Keratinocyte (primary cell): ENCODE measurements at regions not wholly inside any gene's neighbourhood (a gene's known extent, or its start where the extent isn't known, plus 50 kb on each side); places are given as distances from the start of the nearest gene placed in this dataset.

Experiments
- EZH2 ChIP-seq: IDR thresholded peaks from one replicate; pipeline ENCODE4 v1.6.1; 2012; ENCODE audit warnings: inconsistent platforms, mild to moderate bottlenecking, low read length, moderate library complexity
- TF ChIP-seq, protein P1 (sequence below), 3 experiments: IDR thresholded peaks in 1 of 3; conservative IDR thresholded peaks in 1 of 3; optimal IDR thresholded peaks in 1 of 3; 2 replicates in 2 of 3; 3 replicates in 1 of 3; pipeline versions ENCODE3 to v1.5.1; 2011; ENCODE audit warnings: low read length in 3 of 3, mild to moderate bottlenecking in 3 of 3, moderate library complexity in 2 of 3, control low read depth in 1 of 3, inconsistent platforms in 1 of 3; ENCODE audit not compliant: insufficient read depth in 2 of 3; ENCODE audit errors: extremely low read depth in 1 of 3

- TF ChIP-seq, protein P1, sequence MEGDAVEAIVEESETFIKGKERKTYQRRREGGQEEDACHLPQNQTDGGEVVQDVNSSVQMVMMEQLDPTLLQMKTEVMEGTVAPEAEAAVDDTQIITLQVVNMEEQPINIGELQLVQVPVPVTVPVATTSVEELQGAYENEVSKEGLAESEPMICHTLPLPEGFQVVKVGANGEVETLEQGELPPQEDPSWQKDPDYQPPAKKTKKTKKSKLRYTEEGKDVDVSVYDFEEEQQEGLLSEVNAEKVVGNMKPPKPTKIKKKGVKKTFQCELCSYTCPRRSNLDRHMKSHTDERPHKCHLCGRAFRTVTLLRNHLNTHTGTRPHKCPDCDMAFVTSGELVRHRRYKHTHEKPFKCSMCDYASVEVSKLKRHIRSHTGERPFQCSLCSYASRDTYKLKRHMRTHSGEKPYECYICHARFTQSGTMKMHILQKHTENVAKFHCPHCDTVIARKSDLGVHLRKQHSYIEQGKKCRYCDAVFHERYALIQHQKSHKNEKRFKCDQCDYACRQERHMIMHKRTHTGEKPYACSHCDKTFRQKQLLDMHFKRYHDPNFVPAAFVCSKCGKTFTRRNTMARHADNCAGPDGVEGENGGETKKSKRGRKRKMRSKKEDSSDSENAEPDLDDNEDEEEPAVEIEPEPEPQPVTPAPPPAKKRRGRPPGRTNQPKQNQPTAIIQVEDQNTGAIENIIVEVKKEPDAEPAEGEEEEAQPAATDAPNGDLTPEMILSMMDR (optimal IDR thresholded peaks at IDR 0.05 in 1 of 3, IDR thresholded peaks at IDR 0.05 in 1 of 3, conservative IDR thresholded peaks at IDR 0.05 in 1 of 3; ENCODE audit: extremely low read depth in 1 of 3, insufficient read depth in 2 of 3, low read length in 3 of 3), result no peak
- TF ChIP-seq EZH2, result no peak
Measured at GRCh38 chr9:11194246-11194645, 581.4 kb upstream of the PTPRD start.
